KG1 (cell line): ENCODE measurements at regions not wholly inside any gene's neighbourhood (a gene's known extent, or its start where the extent isn't known, plus 50 kb on each side); places are given as distances from the start of the nearest gene placed in this dataset.

ENCODE experiments used
- DNase-seq: peaks from one replicate; lab custom pipeline; 2025; lab: John Stamatoyannopoulos, UW

- DNase-seq = no peak
These were observed 227.7 kb upstream of the PRR16 start for GRCh38 chr5:120236360-120236759.

GRCh38 chr5:120239086-120239485, 225.0 kb upstream of the PRR16 start:
- DNase-seq = no peak

- DNase-seq = no peak
These were observed 223.4 kb upstream of the PRR16 start for GRCh38 chr5:120240706-120241105.

GRCh38 chr5:120241400-120241799, 222.7 kb upstream of the PRR16 start:
- DNase-seq = no peak

GRCh38 chr5:120251898-120252297, 212.2 kb upstream of the PRR16 start:
- no peak for DNase-seq

- DNase-seq = no peak
These were observed 211.3 kb upstream of the PRR16 start for GRCh38 chr5:120252839-120253238.

GRCh38 chr5:120254385-120254784, 209.7 kb upstream of the PRR16 start:
- no peak for DNase-seq

- DNase-seq = no peak
These were observed 208.9 kb upstream of the PRR16 start for GRCh38 chr5:120255214-120255613.

GRCh38 chr5:120256376-120256775, 207.7 kb upstream of the PRR16 start:
- DNase-seq = no peak

GRCh38 chr5:120257358-120257971, 206.6 kb upstream of the PRR16 start:
- no peak for DNase-seq

- no peak for DNase-seq
These were observed 206.0 kb upstream of the PRR16 start for GRCh38 chr5:120258123-120258522.

GRCh38 chr5:120260651-120261050, 203.4 kb upstream of the PRR16 start:
- DNase-seq = no peak

- DNase-seq = no peak
These were observed 193.6 kb upstream of the PRR16 start for GRCh38 chr5:120270498-120270897.

GRCh38 chr5:120293796-120294195, 170.3 kb upstream of the PRR16 start:
- no peak for DNase-seq

- no peak for DNase-seq
These were observed 166.5 kb upstream of the PRR16 start for GRCh38 chr5:120297616-120298015.

- DNase-seq = no peak
These were observed 165.1 kb upstream of the PRR16 start for GRCh38 chr5:120298981-120299380.

- DNase-seq = no peak
These were observed 159.4 kb upstream of the PRR16 start for GRCh38 chr5:120304663-120305062.

- DNase-seq = no peak
These were observed 157.8 kb upstream of the PRR16 start for GRCh38 chr5:120306303-120306702.

GRCh38 chr5:120314191-120314590, 149.9 kb upstream of the PRR16 start:
- DNase-seq = no peak

GRCh38 chr5:120320626-120321025, 143.5 kb upstream of the PRR16 start:
- DNase-seq = no peak

GRCh38 chr5:120326651-120327050, 137.4 kb upstream of the PRR16 start:
- no peak for DNase-seq

GRCh38 chr5:120327180-120327579, 136.9 kb upstream of the PRR16 start:
- DNase-seq = no peak

GRCh38 chr5:120329095-120329494, 135.0 kb upstream of the PRR16 start:
- no peak for DNase-seq

- DNase-seq = no peak
These were observed 133.5 kb upstream of the PRR16 start for GRCh38 chr5:120330558-120330957.

GRCh38 chr5:120344181-120344580, 119.9 kb upstream of the PRR16 start:
- DNase-seq = no peak
